ENCODE measurements at regions not wholly inside any gene's neighbourhood (a gene's known extent, or its start where the extent isn't known, plus 50 kb on each side); places are given as distances from the start of the nearest gene placed in this dataset.

GRCh38 chr1:228927946-228928898, 192.9 kb downstream of the RHOU start:
- WGBS, result 56% methylated on average over 12 of the region's 12 CpGs
- DNase-seq, result peak; percentile 74
- no peak overlapping the region for H4K8ac ChIP-seq (ENCODE audit: low read length)

GRCh38 chr1:228929476-228930027, 194.3 kb downstream of the RHOU start:
- H4K8ac ChIP-seq (ENCODE audit: low read length), result no peak overlapping the region
- H2BK120ac ChIP-seq (ENCODE audit: low read depth, low read length), result no peak overlapping the region
- H3K79me1 ChIP-seq (replicated peaks; ENCODE audit: low read length, poor library complexity, severe bottlenecking), result no peaks in the 10 kb centered on the region
- H2BK5ac ChIP-seq (ENCODE audit: low read depth, low read length, poor library complexity, severe bottlenecking), result no peak overlapping the region
- H3K4me2 ChIP-seq (ENCODE audit: low read length, poor library complexity, severe bottlenecking), result no peak overlapping the region
- no peak overlapping the region for H4K91ac ChIP-seq (ENCODE audit: low read length)
- DNase-seq, result no peak
- H3K23ac ChIP-seq (ENCODE audit: low read length in 2 of 2), result no peak overlapping the region
- H3K4me1 ChIP-seq (ENCODE audit: control insufficient read depth, insufficient read depth, low read depth, low read length), result peaks cover 2% of the 10 kb centered on the region
- H3K36me3 ChIP-seq (ENCODE audit: control insufficient read depth in 1 of 2, insufficient read depth in 2 of 2, low read depth in 1 of 2, low read length in 2 of 2), result no peaks in the 10 kb centered on the region
- no peak overlapping the region for H3K14ac ChIP-seq (ENCODE audit: low read length in 2 of 2)
- H2BK12ac ChIP-seq (ENCODE audit: low read length in 2 of 2), result no peak overlapping the region
- H3K9me3 ChIP-seq (ENCODE audit: control insufficient read depth, low read length), result peaks cover 5% of the 10 kb centered on the region
- H3K4me3 ChIP-seq (ENCODE audit: insufficient read depth in 1 of 2, low read depth in 1 of 2, low read length in 2 of 2), result no peak overlapping the region
- no peak overlapping the region for H3K4ac ChIP-seq (ENCODE audit: low read depth in 1 of 2, low read length in 2 of 2)
- WGBS, result 86% methylated on average over 2 of the region's 4 CpGs
- H2BK15ac ChIP-seq (ENCODE audit: low read depth, poor library complexity, severe bottlenecking), result no peak overlapping the region
- H2AK5ac ChIP-seq (ENCODE audit: low read length, severe bottlenecking), result no peak overlapping the region
- no peak overlapping the region for H3K27ac ChIP-seq (ENCODE audit: low read length, poor library complexity, severe bottlenecking)
- H3K18ac ChIP-seq (ENCODE audit: low read depth in 1 of 2, low read length in 2 of 2), result no peak overlapping the region
- H3K9ac ChIP-seq (ENCODE audit: low read length), result no peak overlapping the region
- H2AFZ ChIP-seq (ENCODE audit: low read depth, low read length), result no peak overlapping the region
- peaks cover 19 to 44% of the 10 kb centered on the region in 2 experiments for H3K27me3 ChIP-seq (ENCODE audit: control insufficient read depth in 1 of 2, insufficient read depth in 1 of 2, low read length in 2 of 2)

More at GRCh38 chr1:228927946-228928898, 192.9 kb downstream of the RHOU start:
- Histone ChIP-seq H3K23ac (ENCODE audit: low read length in 2 of 2) (no peak overlapping the region), H3K4ac (ENCODE audit: low read depth in 1 of 2, low read length in 2 of 2) (peak overlapping the region in 1 of 2 experiments; percentile 49), H3K79me1 (replicated peaks; ENCODE audit: low read length, poor library complexity, severe bottlenecking) (no peaks in the 10 kb centered on the region), H3K36me3 (ENCODE audit: control insufficient read depth in 1 of 2, insufficient read depth in 2 of 2, low read depth in 1 of 2, low read length in 2 of 2) (no peaks in the 10 kb centered on the region), H3K4me3 (ENCODE audit: insufficient read depth in 1 of 2, low read depth in 1 of 2, low read length in 2 of 2) (no peak overlapping the region), H3K14ac (ENCODE audit: low read length in 2 of 2) (no peak overlapping the region), H2BK12ac (ENCODE audit: low read length in 2 of 2) (peak overlapping the region in 1 of 2 experiments; percentile 76), H3K9me3 (ENCODE audit: control insufficient read depth, low read length) (peaks cover 5% of the 10 kb centered on the region), H3K4me1 (ENCODE audit: control insufficient read depth, insufficient read depth, low read depth, low read length) (peaks cover 2% of the 10 kb centered on the region), H2AFZ (ENCODE audit: low read depth, low read length) (no peak overlapping the region), H2BK15ac (ENCODE audit: low read depth, poor library complexity, severe bottlenecking) (no peak overlapping the region), H3K27me3 (ENCODE audit: control insufficient read depth in 1 of 2, insufficient read depth in 1 of 2, low read length in 2 of 2) (peaks cover 11 to 34% of the 10 kb centered on the region in 2 experiments), H2BK120ac (ENCODE audit: low read depth, low read length) (no peak overlapping the region), H3K27ac (ENCODE audit: low read length, poor library complexity, severe bottlenecking) (no peak overlapping the region), H4K91ac (ENCODE audit: low read length) (no peak overlapping the region), H3K18ac (ENCODE audit: low read depth in 1 of 2, low read length in 2 of 2) (peak overlapping the region; percentile 61 to 68), H2BK5ac (ENCODE audit: low read depth, low read length, poor library complexity, severe bottlenecking) (no peak overlapping the region), H3K9ac (ENCODE audit: low read length) (no peak overlapping the region), H2AK5ac (ENCODE audit: low read length, severe bottlenecking) (no peak overlapping the region), H3K4me2 (ENCODE audit: low read length, poor library complexity, severe bottlenecking) (no peak overlapping the region)

- Histone ChIP-seq H3K14ac (ENCODE audit: low read length in 2 of 2) (no peak overlapping the region), H2BK12ac (ENCODE audit: low read length in 2 of 2) (no peak overlapping the region), H3K4me1 (ENCODE audit: control insufficient read depth, insufficient read depth, low read depth, low read length) (peaks cover 2% of the 10 kb centered on the region), H3K27ac (ENCODE audit: low read length, poor library complexity, severe bottlenecking) (no peak overlapping the region), H3K9me3 (ENCODE audit: control insufficient read depth, low read length) (peaks cover 5% of the 10 kb centered on the region), H4K91ac (ENCODE audit: low read length) (peak overlapping the region; percentile 40), H3K4me3 (ENCODE audit: insufficient read depth in 1 of 2, low read depth in 1 of 2, low read length in 2 of 2) (no peak overlapping the region), H3K18ac (ENCODE audit: low read depth in 1 of 2, low read length in 2 of 2) (peak overlapping the region in 1 of 2 experiments; percentile 63), H2AK5ac (ENCODE audit: low read length, severe bottlenecking) (no peak overlapping the region), H3K9ac (ENCODE audit: low read length) (no peak overlapping the region), H2AFZ (ENCODE audit: low read depth, low read length) (no peak overlapping the region), H3K4me2 (ENCODE audit: low read length, poor library complexity, severe bottlenecking) (no peak overlapping the region), H3K27me3 (ENCODE audit: control insufficient read depth in 1 of 2, insufficient read depth in 1 of 2, low read length in 2 of 2) (peaks cover 19 to 44% of the 10 kb centered on the region in 2 experiments), H4K8ac (ENCODE audit: low read length) (no peak overlapping the region), H2BK120ac (ENCODE audit: low read depth, low read length) (no peak overlapping the region), H2BK5ac (ENCODE audit: low read depth, low read length, poor library complexity, severe bottlenecking) (no peak overlapping the region), H3K79me1 (replicated peaks; ENCODE audit: low read length, poor library complexity, severe bottlenecking) (no peaks in the 10 kb centered on the region), H3K4ac (ENCODE audit: low read depth in 1 of 2, low read length in 2 of 2) (no peak overlapping the region), H3K23ac (ENCODE audit: low read length in 2 of 2) (no peak overlapping the region), H3K36me3 (ENCODE audit: control insufficient read depth in 1 of 2, insufficient read depth in 2 of 2, low read depth in 1 of 2, low read length in 2 of 2) (no peaks in the 10 kb centered on the region), H2BK15ac (ENCODE audit: low read depth, poor library complexity, severe bottlenecking) (no peak overlapping the region)
- 41% methylated on average over 10 of the region's 10 CpGs for WGBS
- peak; percentile 49 for DNase-seq
These were observed 195.2 kb downstream of the RHOU start for GRCh38 chr1:228930479-228930957.

GRCh38 chr1:228933753-228934152, 198.5 kb downstream of the RHOU start:
- no peak overlapping the region for H3K4me3 ChIP-seq (ENCODE audit: insufficient read depth in 1 of 2, low read depth in 1 of 2, low read length in 2 of 2)

More at GRCh38 chr1:228933753-228934152, 198.5 kb downstream of the RHOU start:
- H2BK15ac ChIP-seq (ENCODE audit: low read depth, poor library complexity, severe bottlenecking), result no peak overlapping the region
- WGBS, result 93% methylated on average over 3 of the region's 3 CpGs
- no peak overlapping the region for H2AK5ac ChIP-seq (ENCODE audit: low read length, severe bottlenecking)
- no peak for DNase-seq
- no peak overlapping the region for H2BK120ac ChIP-seq (ENCODE audit: low read depth, low read length)
- no peaks in the 10 kb centered on the region for H3K79me1 ChIP-seq (replicated peaks; ENCODE audit: low read length, poor library complexity, severe bottlenecking)
- no peak overlapping the region for H2AFZ ChIP-seq (ENCODE audit: low read depth, low read length)
- peaks cover 5% of the 10 kb centered on the region for H3K9me3 ChIP-seq (ENCODE audit: control insufficient read depth, low read length)
- no peak overlapping the region for H3K4ac ChIP-seq (ENCODE audit: low read depth in 1 of 2, low read length in 2 of 2)
- H2BK5ac ChIP-seq (ENCODE audit: low read depth, low read length, poor library complexity, severe bottlenecking), result no peak overlapping the region
- no peak overlapping the region for H4K91ac ChIP-seq (ENCODE audit: low read length)
- H3K36me3 ChIP-seq (ENCODE audit: control insufficient read depth in 1 of 2, insufficient read depth in 2 of 2, low read depth in 1 of 2, low read length in 2 of 2), result no peaks in the 10 kb centered on the region
- no peak overlapping the region for H3K27ac ChIP-seq (ENCODE audit: low read length, poor library complexity, severe bottlenecking)
- H3K23ac ChIP-seq (ENCODE audit: low read length in 2 of 2), result no peak overlapping the region
- H3K9ac ChIP-seq (ENCODE audit: low read length), result no peak overlapping the region
- H3K4me2 ChIP-seq (ENCODE audit: low read length, poor library complexity, severe bottlenecking), result no peak overlapping the region
- H3K18ac ChIP-seq (ENCODE audit: low read depth in 1 of 2, low read length in 2 of 2), result no peak overlapping the region
- no peak overlapping the region for H2BK12ac ChIP-seq (ENCODE audit: low read length in 2 of 2)
- H3K4me1 ChIP-seq (ENCODE audit: control insufficient read depth, insufficient read depth, low read depth, low read length), result peaks cover 2% of the 10 kb centered on the region
- H3K27me3 ChIP-seq (ENCODE audit: control insufficient read depth in 1 of 2, insufficient read depth in 1 of 2, low read length in 2 of 2), result peaks cover 19 to 45% of the 10 kb centered on the region in 2 experiments
- H4K8ac ChIP-seq (ENCODE audit: low read length), result no peak overlapping the region
- no peak overlapping the region for H3K14ac ChIP-seq (ENCODE audit: low read length in 2 of 2)
